Stimulated activated CD8-positive, alpha-beta memory T cell treated with anti-CD3 and anti-CD28 coated beads, Interleukin-4, amount 100 ng/mL, for 24 hours (primary cell): ENCODE measurements at regions not wholly inside any gene's neighbourhood (a gene's known extent, or its start where the extent isn't known, plus 50 kb on each side); places are given as distances from the start of the nearest gene placed in this dataset.

ENCODE experiments used
- DNase-seq: peaks from one replicate; pipeline ENCODE4 v3.0.0-alpha.2; 2020; ENCODE audit warnings: low read depth

- no peak for DNase-seq
Observed at GRCh38 chr6:164294047-164294784, 879.7 kb downstream of the QKI start.

- DNase-seq = no peak
Observed at GRCh38 chr6:164291224-164291623, 876.7 kb downstream of the QKI start.

- no peak for DNase-seq
Observed at GRCh38 chr6:164290101-164290500, 875.6 kb downstream of the QKI start.

- DNase-seq = no peak
Observed at GRCh38 chr6:164286011-164286410, 871.5 kb downstream of the QKI start.

- DNase-seq = no peak
Observed at GRCh38 chr6:164283574-164283973, 869.1 kb downstream of the QKI start.

- DNase-seq = no peak
Observed at GRCh38 chr6:164276211-164276610, 861.7 kb downstream of the QKI start.

- no peak for DNase-seq
Observed at GRCh38 chr6:164275773-164276172, 861.3 kb downstream of the QKI start.

- no peak for DNase-seq
Observed at GRCh38 chr6:164274493-164274892, 860.0 kb downstream of the QKI start.

GRCh38 chr6:164273491-164273890, 859.0 kb downstream of the QKI start:
- DNase-seq = no peak

- DNase-seq = no peak
Observed at GRCh38 chr6:164266851-164267250, 852.3 kb downstream of the QKI start.

- DNase-seq = no peak
Observed at GRCh38 chr6:164262348-164262747, 847.8 kb downstream of the QKI start.

- no peak for DNase-seq
Observed at GRCh38 chr6:164258421-164258820, 843.9 kb downstream of the QKI start.

GRCh38 chr6:164252948-164253347, 838.4 kb downstream of the QKI start:
- no peak for DNase-seq

GRCh38 chr6:164252291-164252690, 837.8 kb downstream of the QKI start:
- DNase-seq = no peak

GRCh38 chr6:164247106-164247505, 832.6 kb downstream of the QKI start:
- DNase-seq = no peak

- DNase-seq = no peak
Observed at GRCh38 chr6:164246082-164246481, 831.6 kb downstream of the QKI start.

GRCh38 chr6:164243949-164244348, 829.4 kb downstream of the QKI start:
- DNase-seq = no peak

GRCh38 chr6:164243012-164243610, 828.6 kb downstream of the QKI start:
- no peak for DNase-seq

GRCh38 chr6:164230804-164231203, 816.3 kb downstream of the QKI start:
- no peak for DNase-seq

- no peak for DNase-seq
Observed at GRCh38 chr6:164230259-164230658, 815.7 kb downstream of the QKI start.

- no peak for DNase-seq
Observed at GRCh38 chr6:164229716-164230115, 815.2 kb downstream of the QKI start.

GRCh38 chr6:164227952-164228522, 813.5 kb downstream of the QKI start:
- no peak for DNase-seq

GRCh38 chr6:164216839-164217238, 802.3 kb downstream of the QKI start:
- DNase-seq = no peak

- DNase-seq = no peak
Observed at GRCh38 chr6:164216368-164216767, 801.9 kb downstream of the QKI start.
